ENCODE measurements at regions not wholly inside any gene's neighbourhood (a gene's known extent, or its start where the extent isn't known, plus 50 kb on each side); places are given as distances from the start of the nearest gene placed in this dataset.

- TF ChIP-seq POLR2A (IDR thresholded peaks at IDR 0.05), result no peak
- TF ChIP-seq, protein P1, sequence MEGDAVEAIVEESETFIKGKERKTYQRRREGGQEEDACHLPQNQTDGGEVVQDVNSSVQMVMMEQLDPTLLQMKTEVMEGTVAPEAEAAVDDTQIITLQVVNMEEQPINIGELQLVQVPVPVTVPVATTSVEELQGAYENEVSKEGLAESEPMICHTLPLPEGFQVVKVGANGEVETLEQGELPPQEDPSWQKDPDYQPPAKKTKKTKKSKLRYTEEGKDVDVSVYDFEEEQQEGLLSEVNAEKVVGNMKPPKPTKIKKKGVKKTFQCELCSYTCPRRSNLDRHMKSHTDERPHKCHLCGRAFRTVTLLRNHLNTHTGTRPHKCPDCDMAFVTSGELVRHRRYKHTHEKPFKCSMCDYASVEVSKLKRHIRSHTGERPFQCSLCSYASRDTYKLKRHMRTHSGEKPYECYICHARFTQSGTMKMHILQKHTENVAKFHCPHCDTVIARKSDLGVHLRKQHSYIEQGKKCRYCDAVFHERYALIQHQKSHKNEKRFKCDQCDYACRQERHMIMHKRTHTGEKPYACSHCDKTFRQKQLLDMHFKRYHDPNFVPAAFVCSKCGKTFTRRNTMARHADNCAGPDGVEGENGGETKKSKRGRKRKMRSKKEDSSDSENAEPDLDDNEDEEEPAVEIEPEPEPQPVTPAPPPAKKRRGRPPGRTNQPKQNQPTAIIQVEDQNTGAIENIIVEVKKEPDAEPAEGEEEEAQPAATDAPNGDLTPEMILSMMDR (IDR thresholded peaks at IDR 0.05), result no peak
- Histone ChIP-seq H3K27me3 (no peaks in the 10 kb centered on the region), H3K9me3 (peaks cover 0 to 9% (median 0%) of the 10 kb centered on the region in 3 donors), H3K36me3 (no peaks in the 10 kb centered on the region), H3K4me1 (peaks cover 0 to 3% (median 0%) of the 10 kb centered on the region in 3 donors), H3K27ac (no peak overlapping the region), H3K4me3 (no peak overlapping the region)
- intact Hi-C loops (cut with DNase I), result no loop called here
- DNase-seq, result no peak
- 23 to 61% methylated on average over 2 to 6 of the region's 7 CpGs for WGBS, 2 donors
These were observed 122.4 kb downstream of the BCOR start for GRCh38 chrX:39975101-39975925.

DNA sequence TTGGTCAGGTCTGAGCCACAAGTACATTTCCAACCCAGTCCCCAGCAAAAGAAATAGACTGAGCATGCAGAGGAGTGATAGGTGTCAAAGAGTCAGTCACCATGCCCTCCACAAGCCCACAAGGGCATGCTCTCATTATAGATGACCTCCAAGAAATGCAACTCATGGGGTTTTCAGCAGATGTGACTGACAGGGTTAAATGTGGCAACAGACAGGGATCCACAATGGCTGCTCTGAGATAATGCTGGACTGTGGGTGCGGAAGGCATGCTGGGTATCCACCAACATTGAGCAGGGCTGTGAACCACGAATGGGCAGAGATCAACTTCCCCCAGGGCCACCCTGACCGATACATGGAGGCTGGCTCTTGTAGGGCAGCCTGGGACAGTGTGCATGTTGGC, 115.8 kb downstream of the BCOR start:
- Histone ChIP-seq H3K4me3 (no peak overlapping the region), H3K27ac (no peak overlapping the region), H3K9me3 (no peaks in the 10 kb centered on the region), H3K36me3 (no peaks in the 10 kb centered on the region), H3K4me1 (peaks cover 7 to 41% (median 11%) of the 10 kb centered on the region in 3 donors), H3K27me3 (no peaks in the 10 kb centered on the region)
- WGBS, 2 donors, result 73 to 80% methylated on average over 1 to 3 of the region's 3 CpGs
- DNase-seq, result no peak
- intact Hi-C loops (cut with DNase I), result no loop called here
- TF ChIP-seq, protein P1 (IDR thresholded peaks at IDR 0.05), result no peak

DNA sequence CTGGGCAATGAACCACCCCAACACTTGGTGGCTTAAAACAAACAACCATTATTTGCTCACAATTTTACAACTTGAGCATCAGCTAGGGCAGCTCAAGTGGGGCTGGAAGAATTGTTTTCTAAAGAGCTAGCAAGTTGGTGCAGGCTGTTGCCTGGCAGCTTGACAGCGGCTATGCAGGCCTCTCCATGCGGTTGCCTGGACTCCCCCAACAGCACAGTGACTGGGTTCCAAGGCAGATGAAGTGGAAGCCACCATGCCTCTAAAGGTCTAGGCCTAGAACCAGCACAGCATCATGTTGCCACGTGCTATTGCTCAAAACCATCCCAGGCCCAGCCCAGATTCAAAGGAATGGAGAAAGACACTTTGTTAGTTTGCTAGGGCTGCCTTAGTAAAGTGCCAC, 114.8 kb downstream of the BCOR start:
- no peak for TF ChIP-seq POLR2A (IDR thresholded peaks at IDR 0.05)
- TF ChIP-seq, protein P1 (IDR thresholded peaks at IDR 0.05), result no peak
- no peak for DNase-seq
- 31 to 41% methylated on average over 3 of the region's 3 CpGs for WGBS, 2 donors
- H3K27ac ChIP-seq, result no peak overlapping the region
- intact Hi-C loops (cut with DNase I), result no loop called here
- no peaks in the 10 kb centered on the region for H3K9me3 ChIP-seq
- H3K27me3 ChIP-seq, result no peaks in the 10 kb centered on the region
- no peaks in the 10 kb centered on the region for H3K36me3 ChIP-seq
- peaks cover 7 to 41% (median 11%) of the 10 kb centered on the region in 3 donors for H3K4me1 ChIP-seq
- H3K4me3 ChIP-seq, result no peak overlapping the region

DNA sequence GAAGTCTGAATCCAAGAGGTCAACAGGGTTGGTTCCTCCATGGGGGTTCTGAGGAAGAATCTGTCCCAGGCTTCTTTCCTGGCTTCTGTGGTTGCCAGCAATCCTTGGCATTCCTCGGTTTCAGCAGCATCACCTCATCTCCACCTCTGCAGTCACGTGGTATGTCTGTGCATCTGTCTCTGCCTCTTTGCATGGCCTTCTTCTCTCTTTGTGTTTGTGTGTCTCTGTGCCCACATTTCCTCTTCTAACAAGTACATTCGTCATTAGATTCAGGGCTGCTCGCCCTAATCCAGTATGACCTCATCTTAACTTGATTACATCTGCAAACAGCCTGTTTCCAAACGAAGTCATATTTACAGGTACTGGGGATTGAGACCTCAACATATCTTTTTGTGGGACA, 114.0 kb downstream of the BCOR start:
- no peaks in the 10 kb centered on the region for H3K27me3 ChIP-seq
- no peaks in the 10 kb centered on the region for H3K36me3 ChIP-seq
- H3K4me1 ChIP-seq, result peaks cover 7 to 41% (median 11%) of the 10 kb centered on the region in 3 donors
- no peak overlapping the region for H3K4me3 ChIP-seq
- no peaks in the 10 kb centered on the region for H3K9me3 ChIP-seq
- intact Hi-C loops (cut with DNase I), result no loop called here
- 26 to 39% methylated on average over 5 of the region's 5 CpGs for WGBS, 2 donors
- DNase-seq, result no peak
- H3K27ac ChIP-seq, result peak overlapping the region in 2 of 4 donors; percentile 40 to 80
- TF ChIP-seq, protein P1 (IDR thresholded peaks at IDR 0.05), result no peak
- no peak for TF ChIP-seq POLR2A (IDR thresholded peaks at IDR 0.05)

- WGBS, 2 donors, result 43 to 80% methylated on average over 8 of the region's 14 CpGs
- Histone ChIP-seq H3K4me1 (peaks cover 7 to 41% (median 11%) of the 10 kb centered on the region in 3 donors), H3K9me3 (no peaks in the 10 kb centered on the region), H3K36me3 (no peaks in the 10 kb centered on the region), H3K27ac (peak overlapping the region; percentile 16 to 80 (median 37)), H3K4me3 (no peak overlapping the region), H3K27me3 (no peaks in the 10 kb centered on the region)
- TF ChIP-seq, protein P1 (IDR thresholded peaks at IDR 0.05), result no peak
- no peak for TF ChIP-seq POLR2A (IDR thresholded peaks at IDR 0.05)
- intact Hi-C loops (cut with DNase I), result no loop called here
- no peak for DNase-seq
These were observed 113.4 kb downstream of the BCOR start for GRCh38 chrX:39984191-39984956.
